Erythroblast (primary cell): ENCODE measurements at regions not wholly inside any gene's neighbourhood (a gene's known extent, or its start where the extent isn't known, plus 50 kb on each side); places are given as distances from the start of the nearest gene placed in this dataset.
"Not testable (repeated sequence)": the region's sequence is repeated elsewhere in the genome, so short reads cannot be mapped to it uniquely, and the experiment has no call there.

Experiments used
- DNase-seq, 2 experiments: peaks; one replicate each; lab custom pipeline; 2025; lab: John Stamatoyannopoulos, UW
- GATA1 ChIP-seq: IDR thresholded peaks from 2 replicates; pipeline ENCODE4 v1.6.1; 2011; ENCODE audit warnings: low read depth, mild to moderate bottlenecking, control low read depth, low read length, moderate library complexity
- POLR2A ChIP-seq: IDR thresholded peaks from 2 replicates; pipeline ENCODE4 v1.6.1; 2011; ENCODE audit warnings: mild to moderate bottlenecking, low read length

DNA sequence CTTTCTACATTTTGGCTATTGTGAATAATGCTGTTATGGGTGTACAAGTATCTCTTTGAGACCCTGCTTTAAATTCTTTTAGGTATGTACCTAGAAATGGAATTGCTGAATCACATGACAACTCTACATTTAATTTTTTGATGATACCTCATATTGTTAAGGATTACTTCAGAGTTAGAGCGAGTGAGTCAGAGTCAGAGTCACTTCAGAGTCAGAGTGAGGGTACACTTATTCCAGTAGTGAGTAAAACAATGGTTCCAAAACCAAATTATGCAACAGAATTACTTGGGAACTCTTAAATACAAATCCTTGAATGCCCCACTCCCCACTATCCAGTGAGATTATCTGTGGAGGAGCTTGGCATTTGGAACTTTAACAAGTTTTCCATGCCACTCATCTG lies 50.3 kb upstream of the SNRK start:
- no peak for DNase-seq
- no peak for TF ChIP-seq GATA1
- TF ChIP-seq POLR2A = no peak

DNA sequence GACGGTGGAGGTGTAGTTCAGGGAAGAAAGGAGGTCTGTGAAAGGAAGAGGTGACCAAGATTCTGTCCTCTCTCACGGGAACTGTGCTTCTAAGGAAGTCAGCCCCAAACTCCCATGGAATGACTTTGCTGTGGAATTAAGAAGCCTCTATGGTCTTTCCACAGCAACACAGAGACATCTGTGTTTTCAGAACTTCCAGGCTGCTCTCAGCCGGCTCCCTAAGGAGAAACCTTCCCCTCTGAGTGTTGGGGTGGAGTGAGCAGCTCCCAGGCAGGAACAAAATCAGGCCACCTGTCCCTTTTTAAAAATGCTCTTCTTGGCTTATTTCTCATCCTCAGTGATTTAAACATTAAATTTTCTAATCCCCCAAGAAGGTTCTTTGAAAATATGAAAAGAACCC lies 53.3 kb upstream of the SNRK start:
- no peak for TF ChIP-seq POLR2A
- no peak for TF ChIP-seq GATA1
- no peak for DNase-seq

DNA sequence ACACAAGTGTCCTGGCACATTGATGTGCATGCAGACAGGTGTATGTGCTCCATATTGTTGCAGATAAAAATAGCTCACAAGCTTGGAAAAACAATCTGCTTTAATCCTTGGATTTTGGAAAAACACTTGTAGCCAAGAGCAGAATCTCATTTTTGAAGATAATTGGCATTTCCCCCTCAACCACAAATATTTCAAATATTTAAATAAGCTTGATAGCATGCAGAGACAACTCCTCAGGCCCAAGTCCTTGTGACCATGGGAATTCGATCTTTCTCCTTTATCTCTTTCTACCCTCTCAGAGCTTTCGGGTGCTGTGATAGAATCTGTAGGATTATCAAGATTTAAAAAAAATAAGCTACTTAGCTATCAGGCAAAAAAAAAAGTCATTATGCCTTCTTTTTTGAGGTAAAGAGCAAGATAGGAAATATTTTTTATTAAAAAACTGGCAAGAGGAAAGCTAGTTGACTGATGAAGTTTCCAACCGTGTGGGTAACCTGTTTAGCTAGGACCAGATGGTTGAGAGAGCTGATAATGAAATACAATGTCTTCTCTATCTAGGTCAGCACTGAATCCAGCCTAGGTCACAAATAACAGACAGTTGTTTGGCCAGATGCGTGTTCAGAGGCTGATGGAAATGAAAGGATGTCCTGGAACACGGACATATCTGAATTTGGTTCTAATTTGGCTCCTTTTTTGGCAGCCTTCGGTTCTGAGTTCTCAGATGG lies 54.9 kb upstream of the SNRK start:
- no peak for TF ChIP-seq POLR2A
- TF ChIP-seq GATA1 = no peak
- no peak for DNase-seq

- DNase-seq = not testable (repeated sequence)
Observed at GRCh38 chr3:43229865-43230264, 56.5 kb upstream of the SNRK start.

GRCh38 chr3:43227685-43228084 lies 58.7 kb upstream of the SNRK start:
- not testable (repeated sequence) for DNase-seq

GRCh38 chr3:43224405-43225073 lies 61.8 kb upstream of the SNRK start:
- TF ChIP-seq GATA1 = no peak
- no peak for TF ChIP-seq POLR2A
- no peak for DNase-seq

GRCh38 chr3:43223670-43224364 lies 62.5 kb upstream of the SNRK start:
- peak in 1 of 2 experiments; percentile 6 for DNase-seq

GRCh38 chr3:43222590-43222989 lies 63.8 kb upstream of the SNRK start:
- no peak for DNase-seq
- no peak for TF ChIP-seq GATA1
- TF ChIP-seq POLR2A = no peak

More at GRCh38 chr3:43223670-43224364, 62.5 kb upstream of the SNRK start:
- TF ChIP-seq POLR2A (no peak), GATA1 (no peak)

DNA sequence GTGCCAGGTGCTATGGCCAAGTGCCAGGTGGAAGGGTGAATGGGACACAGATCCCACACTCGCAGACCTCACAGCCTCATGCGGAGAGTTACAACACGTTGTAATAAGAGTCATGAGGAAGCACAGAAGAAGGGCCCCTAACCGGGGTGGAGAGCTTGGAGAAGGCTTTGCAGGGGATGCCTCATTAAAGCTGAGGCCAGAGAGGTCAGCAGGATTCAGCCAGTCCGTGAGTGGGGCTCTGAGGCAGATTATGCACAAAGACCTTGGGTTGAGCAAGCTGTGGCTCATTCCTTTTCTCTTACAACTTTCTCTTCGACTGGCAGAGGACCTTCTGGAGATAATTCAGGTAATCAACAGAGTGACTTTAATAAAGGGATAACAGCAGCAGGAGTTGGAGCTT lies 65.3 kb upstream of the SNRK start:
- DNase-seq = no peak
- TF ChIP-seq POLR2A (no peak), GATA1 (no peak)

DNA sequence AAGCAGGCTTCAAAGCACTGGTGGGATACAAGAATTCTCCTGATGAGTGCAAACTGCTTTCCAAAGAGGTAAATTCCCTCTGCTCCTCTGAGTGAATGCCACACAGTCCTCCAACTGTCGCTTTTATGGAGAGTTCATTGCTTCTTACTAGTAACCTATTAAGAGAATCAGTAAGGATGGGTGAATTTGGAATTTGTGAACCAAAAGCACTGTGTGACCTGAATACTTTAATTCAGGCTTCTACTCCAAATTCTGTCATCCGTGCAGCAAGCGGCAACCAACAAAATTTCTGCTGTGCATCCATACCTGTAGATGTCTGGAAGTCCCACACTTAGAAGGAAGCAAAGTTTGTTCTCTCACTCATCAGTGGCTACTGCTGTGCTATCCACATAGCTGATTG lies 66.7 kb upstream of the SNRK start:
- DNase-seq = no peak
- TF ChIP-seq POLR2A (no peak), GATA1 (no peak)

DNA sequence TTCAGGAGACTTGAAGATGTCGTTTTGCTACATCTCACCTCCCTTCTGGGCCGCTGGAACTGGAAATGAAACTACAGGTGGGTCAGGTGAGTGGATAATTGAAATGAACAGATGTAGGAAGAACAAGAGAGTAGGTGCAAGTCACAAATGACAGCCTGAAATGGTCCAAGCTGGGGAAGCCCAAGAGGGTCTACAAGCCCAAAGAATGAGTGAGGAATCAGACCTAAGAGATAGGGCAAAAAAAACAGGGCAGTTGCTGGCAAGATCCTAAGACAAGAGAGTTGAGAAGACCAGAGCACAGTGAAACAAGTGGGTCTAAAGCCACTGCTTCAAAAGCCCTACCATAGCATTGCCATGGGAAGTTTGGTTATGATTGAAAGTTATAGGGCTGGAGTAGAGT lies 67.4 kb upstream of the SNRK start:
- no peak for DNase-seq

DNA sequence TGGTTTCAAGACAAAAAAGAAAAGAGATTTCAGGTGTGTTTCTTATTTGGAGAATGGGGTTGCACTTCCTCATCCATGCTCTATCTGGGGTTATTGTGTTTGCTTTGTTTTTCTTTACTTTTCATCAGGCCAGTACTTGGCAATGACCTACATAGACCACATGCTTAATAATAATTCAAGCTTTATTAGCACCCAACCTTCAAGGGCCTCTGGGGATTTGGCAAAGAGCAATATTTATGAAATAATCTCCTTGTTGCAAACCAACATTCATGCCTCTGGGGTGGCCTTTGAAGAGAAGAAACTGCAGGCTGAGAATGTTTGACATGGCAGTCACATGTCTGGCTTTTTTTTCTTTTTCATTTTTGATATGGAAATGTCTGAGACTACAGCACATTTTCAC lies 68.2 kb upstream of the SNRK start:
- TF ChIP-seq POLR2A = no peak

More for the DNA sequence above, 67.4 kb upstream of the SNRK start:
- no peak for TF ChIP-seq POLR2A
- TF ChIP-seq GATA1 = no peak

GRCh38 chr3:43217633-43218032 lies 68.7 kb upstream of the SNRK start:
- DNase-seq = no peak

More for the DNA sequence above, 68.2 kb upstream of the SNRK start:
- DNase-seq = no peak

DNA sequence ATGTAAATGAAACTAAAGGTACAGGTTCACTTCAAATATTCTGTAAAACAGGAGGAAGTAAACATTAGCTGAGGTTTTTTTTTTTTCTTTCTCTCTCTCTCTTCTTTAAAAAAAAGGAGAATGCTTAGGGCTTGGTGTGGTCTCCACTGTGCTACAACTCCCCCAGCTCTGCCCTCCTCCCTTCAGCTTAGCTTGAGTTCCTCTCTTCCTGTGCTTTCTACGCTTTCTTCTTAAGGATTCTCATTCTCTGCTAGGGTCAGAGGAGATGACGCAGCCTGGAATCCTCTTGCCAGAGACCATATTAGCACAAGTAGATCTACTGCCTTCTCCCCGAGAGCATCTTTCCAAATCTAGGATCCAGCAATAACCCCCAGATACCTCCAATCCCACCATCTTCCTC lies 69.1 kb upstream of the SNRK start:
- no peak for DNase-seq
- TF ChIP-seq POLR2A = no peak
- no peak for TF ChIP-seq GATA1

More at GRCh38 chr3:43217633-43218032, 68.7 kb upstream of the SNRK start:
- TF ChIP-seq GATA1 (no peak), POLR2A (no peak)
